Keratinocyte (primary cell): ENCODE measurements at regions not wholly inside any gene's neighbourhood (a gene's known extent, or its start where the extent isn't known, plus 50 kb on each side); places are given as distances from the start of the nearest gene placed in this dataset.

Experiments
- DNase-seq: peaks from one replicate; pipeline ENCODE4 v3.0.0-alpha.2; 2011; ENCODE audit warnings: low read depth, missing footprints, low spot score
- FAIRE-seq: peaks from 2 replicates; lab custom pipeline; 2011; peaks lifted over from hg19 to GRCh38; lab: Jason Lieb, UNC
- H2AFZ ChIP-seq: 2 replicates; pipeline ENCODE4 v1.6.0; 2012; ENCODE audit warnings: low read length, control low read depth, inconsistent platforms; ENCODE audit not compliant: control insufficient read depth
- H3K27ac ChIP-seq: 2 replicates; pipeline ENCODE4 v1.5.1; 2011; ENCODE audit warnings: low read length; ENCODE audit not compliant: control insufficient read depth, insufficient read depth
- H3K27me3 ChIP-seq: 3 replicates; pipeline ENCODE4 v1.6.0; 2011; ENCODE audit warnings: low read length; ENCODE audit not compliant: control insufficient read depth, insufficient read depth; ENCODE audit errors: extremely low read depth
- H3K36me3 ChIP-seq, 2 experiments: 2 replicates in 1 of 2; 3 replicates in 1 of 2; pipeline ENCODE4 v1.5.1; 2011; ENCODE audit warnings: low read length in 2 of 2, mild to moderate bottlenecking in 1 of 2; ENCODE audit not compliant: control insufficient read depth in 2 of 2, insufficient read depth in 2 of 2; ENCODE audit errors: extremely low read depth in 1 of 2
- H3K4me1 ChIP-seq: 3 replicates; pipeline ENCODE4 v1.5.1; 2011; ENCODE audit warnings: low read length; ENCODE audit not compliant: control insufficient read depth, insufficient read depth; ENCODE audit errors: extremely low read depth
- H3K4me2 ChIP-seq: 3 replicates; pipeline ENCODE4 v1.6.0; 2011; ENCODE audit warnings: low read depth, low read length; ENCODE audit not compliant: control insufficient read depth, insufficient read depth; ENCODE audit errors: extremely low read depth
- H3K4me3 ChIP-seq, 3 experiments: fragments of 200-600 bp in 1 of 3; sonication (generic) in 1 of 3; 2 replicates in 2 of 3; 3 replicates in 1 of 3; pipeline ENCODE4 v1.5.1; 2011 to 2016; ENCODE audit warnings: low read length in 3 of 3, mild to moderate bottlenecking in 3 of 3, control low read depth in 2 of 3, inconsistent platforms in 1 of 3, low read depth in 1 of 3, mixed read lengths in 1 of 3, mixed run types in 1 of 3, moderate library complexity in 1 of 3; ENCODE audit not compliant: control insufficient read depth in 2 of 3, insufficient read depth in 2 of 3; ENCODE audit errors: extremely low read depth in 1 of 3
- H3K79me2 ChIP-seq: 2 replicates; pipeline ENCODE4 v1.6.0; 2012; ENCODE audit warnings: low read length; ENCODE audit not compliant: control insufficient read depth, insufficient read depth
- H3K9ac ChIP-seq: 3 replicates; pipeline ENCODE4 v1.6.0; 2011; ENCODE audit warnings: low read length; ENCODE audit not compliant: control insufficient read depth, insufficient read depth; ENCODE audit errors: extremely low read depth
- H3K9me1 ChIP-seq: 3 replicates; pipeline ENCODE4 v1.6.0; 2011; ENCODE audit warnings: low read length; ENCODE audit not compliant: control insufficient read depth, insufficient read depth; ENCODE audit errors: extremely low read depth
- H3K9me3 ChIP-seq: 2 replicates; pipeline ENCODE4 v1.5.1; 2012; ENCODE audit warnings: low read depth, low read length; ENCODE audit not compliant: control insufficient read depth
- H4K20me1 ChIP-seq: 3 replicates; pipeline ENCODE4 v1.6.0; 2011; ENCODE audit warnings: low read length; ENCODE audit not compliant: control insufficient read depth, insufficient read depth; ENCODE audit errors: extremely low read depth
- EZH2 ChIP-seq: IDR thresholded peaks from one replicate; pipeline ENCODE4 v1.6.1; 2012; ENCODE audit warnings: inconsistent platforms, mild to moderate bottlenecking, low read length, moderate library complexity
- dilution Hi-C: fragments of 300-500 bp; cut with MboI; formaldehyde crosslinking; loops from one replicate; pipeline ENCODE4 v1.7.0; 2020; ENCODE audit warnings: low sequenced_read_pairs; ENCODE audit not compliant: extremely low pct_ligation_motif_present
- TF ChIP-seq, protein P1 (sequence below), 3 experiments: IDR thresholded peaks in 1 of 3; conservative IDR thresholded peaks in 1 of 3; optimal IDR thresholded peaks in 1 of 3; 2 replicates in 2 of 3; 3 replicates in 1 of 3; pipeline versions ENCODE3 to v1.5.1; 2011; ENCODE audit warnings: low read length in 3 of 3, mild to moderate bottlenecking in 3 of 3, moderate library complexity in 2 of 3, control low read depth in 1 of 3, inconsistent platforms in 1 of 3; ENCODE audit not compliant: insufficient read depth in 2 of 3; ENCODE audit errors: extremely low read depth in 1 of 3

DNA sequence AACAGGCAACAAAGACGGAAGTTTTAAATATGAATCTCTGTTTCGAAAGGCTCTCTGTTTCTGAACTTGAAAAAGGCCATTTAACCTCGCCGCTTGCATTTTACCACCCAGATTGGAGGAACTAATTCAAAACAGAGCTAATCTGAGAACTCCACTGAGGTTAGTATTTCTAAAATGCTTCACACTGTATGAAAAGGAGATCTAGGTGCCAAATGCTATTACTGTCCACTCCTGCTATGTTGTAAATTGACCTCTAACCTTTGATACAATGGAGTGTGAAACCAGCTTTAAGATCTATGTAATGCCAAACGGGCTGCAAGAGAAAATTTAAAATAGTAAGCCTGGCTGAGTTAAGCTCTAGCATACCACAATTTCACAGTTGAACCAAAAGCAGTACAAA is 364.5 kb downstream of the IRS1 start:
- TF ChIP-seq EZH2: no peak
- TF ChIP-seq, protein P1, sequence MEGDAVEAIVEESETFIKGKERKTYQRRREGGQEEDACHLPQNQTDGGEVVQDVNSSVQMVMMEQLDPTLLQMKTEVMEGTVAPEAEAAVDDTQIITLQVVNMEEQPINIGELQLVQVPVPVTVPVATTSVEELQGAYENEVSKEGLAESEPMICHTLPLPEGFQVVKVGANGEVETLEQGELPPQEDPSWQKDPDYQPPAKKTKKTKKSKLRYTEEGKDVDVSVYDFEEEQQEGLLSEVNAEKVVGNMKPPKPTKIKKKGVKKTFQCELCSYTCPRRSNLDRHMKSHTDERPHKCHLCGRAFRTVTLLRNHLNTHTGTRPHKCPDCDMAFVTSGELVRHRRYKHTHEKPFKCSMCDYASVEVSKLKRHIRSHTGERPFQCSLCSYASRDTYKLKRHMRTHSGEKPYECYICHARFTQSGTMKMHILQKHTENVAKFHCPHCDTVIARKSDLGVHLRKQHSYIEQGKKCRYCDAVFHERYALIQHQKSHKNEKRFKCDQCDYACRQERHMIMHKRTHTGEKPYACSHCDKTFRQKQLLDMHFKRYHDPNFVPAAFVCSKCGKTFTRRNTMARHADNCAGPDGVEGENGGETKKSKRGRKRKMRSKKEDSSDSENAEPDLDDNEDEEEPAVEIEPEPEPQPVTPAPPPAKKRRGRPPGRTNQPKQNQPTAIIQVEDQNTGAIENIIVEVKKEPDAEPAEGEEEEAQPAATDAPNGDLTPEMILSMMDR (optimal IDR thresholded peaks at IDR 0.05 in 1 of 3, IDR thresholded peaks at IDR 0.05 in 1 of 3, conservative IDR thresholded peaks at IDR 0.05 in 1 of 3; ENCODE audit: extremely low read depth in 1 of 3, insufficient read depth in 2 of 3, low read length in 3 of 3): no peak
- Histone ChIP-seq H3K9me1 (no peaks in the 10 kb centered on the region), H3K9me3 (no peaks in the 10 kb centered on the region), H3K27me3 (no peaks in the 10 kb centered on the region), H3K4me1 (peaks cover 11% of the 10 kb centered on the region), H2AFZ (no peak overlapping the region), H3K27ac (no peak overlapping the region), H3K79me2 (no peaks in the 10 kb centered on the region), H3K36me3 (no peaks in the 10 kb centered on the region), H3K9ac (no peak overlapping the region), H3K4me2 (no peak overlapping the region), H3K4me3 (no peak overlapping the region), H4K20me1 (no peaks in the 10 kb centered on the region)
- no peak for DNase-seq
- no peak for FAIRE-seq
- dilution Hi-C loops: no loop called here

DNA sequence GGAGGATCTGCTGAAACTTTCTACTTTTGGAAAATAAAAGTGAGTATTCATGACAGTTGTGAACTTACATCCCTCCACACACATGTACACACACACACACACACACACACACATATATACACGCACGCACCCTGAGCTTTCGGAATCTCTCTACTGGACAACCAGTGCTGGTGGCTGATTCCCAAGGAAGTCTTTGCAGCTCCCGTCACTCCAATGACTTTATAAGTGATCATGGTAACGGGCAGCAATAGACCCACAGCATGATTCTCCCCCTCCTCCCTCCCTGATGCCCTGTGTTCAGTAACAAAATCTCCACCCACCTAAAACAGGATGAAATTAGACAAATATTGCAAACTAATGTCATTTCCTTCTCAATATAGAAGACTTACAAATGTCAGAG is 364.9 kb downstream of the IRS1 start:
- no peak overlapping the region for H3K4me2 ChIP-seq
- FAIRE-seq: no peak
- no peaks in the 10 kb centered on the region for H3K9me3 ChIP-seq
- DNase-seq: no peak
- H3K27ac ChIP-seq: no peak overlapping the region
- peaks cover 11% of the 10 kb centered on the region for H3K4me1 ChIP-seq
- dilution Hi-C loops: no loop called here
- no peaks in the 10 kb centered on the region for H4K20me1 ChIP-seq
- H3K9ac ChIP-seq: no peak overlapping the region
- no peaks in the 10 kb centered on the region for H3K36me3 ChIP-seq
- no peaks in the 10 kb centered on the region for H3K9me1 ChIP-seq
- no peak overlapping the region for H2AFZ ChIP-seq
- no peak overlapping the region for H3K4me3 ChIP-seq
- no peaks in the 10 kb centered on the region for H3K27me3 ChIP-seq
- no peak for TF ChIP-seq EZH2
- TF ChIP-seq, protein P1 (optimal IDR thresholded peaks at IDR 0.05 in 1 of 3, IDR thresholded peaks at IDR 0.05 in 1 of 3, conservative IDR thresholded peaks at IDR 0.05 in 1 of 3; ENCODE audit: extremely low read depth in 1 of 3, insufficient read depth in 2 of 3, low read length in 3 of 3): no peak
- no peaks in the 10 kb centered on the region for H3K79me2 ChIP-seq
